SHP77 (cell line): ENCODE measurements at regions not wholly inside any gene's neighbourhood (a gene's known extent, or its start where the extent isn't known, plus 50 kb on each side); places are given as distances from the start of the nearest gene placed in this dataset.
"Not testable (repeated sequence)": the region's sequence is repeated elsewhere in the genome, so short reads cannot be mapped to it uniquely, and the experiment has no call there.

ENCODE experiments used
- DNase-seq, 2 experiments: peaks; one replicate each; lab custom pipeline; 2025; lab: John Stamatoyannopoulos, UW

DNA sequence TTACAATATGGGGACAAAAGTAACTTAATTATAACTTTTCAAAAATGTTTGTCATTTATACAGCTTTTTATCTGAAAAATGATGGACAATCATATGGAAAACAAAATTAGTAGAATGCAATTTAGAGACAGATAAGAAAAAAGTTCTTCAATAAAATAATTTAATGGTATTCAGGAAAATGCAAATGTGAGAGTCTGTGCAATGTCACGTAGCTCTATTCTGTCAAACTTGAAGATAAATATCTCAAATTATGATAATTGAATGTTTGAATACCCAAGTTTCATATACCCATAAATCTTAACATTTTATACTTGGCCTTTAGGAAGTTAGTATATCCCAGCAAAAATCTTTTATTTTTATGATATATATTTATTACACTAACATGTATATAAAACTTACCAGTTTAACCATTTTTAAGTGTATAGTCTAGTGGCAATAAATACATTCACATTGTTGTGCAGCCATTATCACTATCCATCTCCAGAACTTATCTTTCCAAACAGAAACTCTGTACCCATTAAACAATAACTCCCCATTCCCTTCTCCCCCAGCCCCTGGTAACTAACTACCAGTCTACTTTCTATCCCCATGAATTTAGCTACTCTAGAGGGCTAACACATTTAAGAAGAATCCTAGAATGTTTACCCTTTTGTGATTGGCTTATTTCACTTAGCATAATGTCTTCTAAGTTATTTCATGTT lies 311.5 kb downstream of the SOCS6 start:
- DNase-seq, result no peak

DNA sequence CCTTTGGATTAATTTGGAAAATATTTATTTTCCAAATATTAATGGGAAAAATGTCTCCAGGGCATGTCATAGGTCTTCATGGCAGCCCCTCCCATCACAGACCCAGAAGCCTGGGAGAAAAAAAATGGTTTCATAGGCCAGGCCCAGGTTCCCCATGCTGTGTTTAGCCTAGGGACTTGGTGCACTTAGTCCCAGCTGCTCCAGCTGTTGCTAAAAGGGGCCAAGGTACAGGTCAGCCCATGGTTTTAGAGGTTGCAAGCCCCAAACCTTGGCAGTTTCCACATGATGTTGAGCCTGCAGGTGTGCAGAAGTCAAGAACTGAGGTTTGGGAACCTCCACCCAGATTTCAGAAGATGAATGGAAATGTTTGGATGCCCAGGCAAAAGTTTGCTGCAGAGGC lies 309.6 kb downstream of the SOCS6 start:
- DNase-seq, result no peak

DNA sequence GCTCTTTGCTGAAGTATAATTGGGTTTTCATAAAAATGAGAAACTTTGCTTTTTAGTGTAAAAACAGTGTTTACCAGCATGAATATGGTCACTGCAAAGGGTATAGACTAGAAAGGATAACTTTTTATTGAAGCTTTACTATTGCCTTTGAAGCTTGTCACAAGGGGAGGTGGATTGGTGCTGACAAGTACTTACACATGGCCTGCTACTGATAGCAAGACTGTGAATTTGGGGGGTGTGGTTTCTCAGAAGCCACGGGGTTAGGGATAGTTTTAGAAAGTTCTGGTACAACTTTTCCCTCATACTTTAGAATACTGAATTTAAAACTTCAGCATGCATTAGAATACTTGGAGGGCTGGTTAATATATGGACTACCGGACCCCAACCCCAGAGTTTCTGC lies 294.1 kb downstream of the SOCS6 start:
- DNase-seq, result no peak

DNA sequence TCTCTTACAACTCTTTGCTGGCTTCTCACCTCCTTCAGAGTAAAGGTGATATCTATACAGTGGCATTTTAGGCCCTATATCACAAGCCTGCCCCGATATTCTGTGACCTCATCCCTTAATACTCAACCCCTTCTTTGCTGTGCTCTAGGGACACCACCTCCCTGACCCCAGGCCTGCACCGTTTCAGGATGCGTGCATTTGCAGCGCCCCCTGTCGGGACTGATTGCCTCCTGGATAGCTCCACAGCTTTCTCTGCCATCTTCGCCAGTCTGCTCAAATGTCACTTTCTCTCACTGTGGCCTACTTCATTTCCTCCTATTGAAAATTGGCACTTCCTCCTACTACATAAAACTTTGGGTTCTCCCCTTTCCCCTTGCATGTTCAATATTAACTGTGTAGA lies 289.6 kb downstream of the SOCS6 start:
- no peak for DNase-seq

DNA sequence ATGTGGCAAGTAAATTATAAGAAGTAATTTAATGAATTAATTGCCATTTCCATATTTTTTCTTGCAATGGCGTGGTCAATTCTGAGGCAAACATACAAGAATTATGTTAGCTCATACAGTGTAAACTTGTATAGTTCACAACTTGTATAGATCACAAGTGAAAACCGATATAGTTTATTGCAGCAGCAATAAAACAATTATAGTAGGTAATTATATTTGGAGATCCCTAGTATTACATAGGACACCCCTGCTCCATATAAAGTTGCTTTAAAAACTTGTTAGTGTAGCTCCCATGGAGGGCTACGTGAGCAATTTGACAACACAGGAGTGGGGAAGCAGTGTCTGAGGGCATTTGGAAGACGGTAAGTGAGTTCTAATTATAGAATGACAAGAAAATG lies 288.2 kb downstream of the SOCS6 start:
- no peak for DNase-seq

DNA sequence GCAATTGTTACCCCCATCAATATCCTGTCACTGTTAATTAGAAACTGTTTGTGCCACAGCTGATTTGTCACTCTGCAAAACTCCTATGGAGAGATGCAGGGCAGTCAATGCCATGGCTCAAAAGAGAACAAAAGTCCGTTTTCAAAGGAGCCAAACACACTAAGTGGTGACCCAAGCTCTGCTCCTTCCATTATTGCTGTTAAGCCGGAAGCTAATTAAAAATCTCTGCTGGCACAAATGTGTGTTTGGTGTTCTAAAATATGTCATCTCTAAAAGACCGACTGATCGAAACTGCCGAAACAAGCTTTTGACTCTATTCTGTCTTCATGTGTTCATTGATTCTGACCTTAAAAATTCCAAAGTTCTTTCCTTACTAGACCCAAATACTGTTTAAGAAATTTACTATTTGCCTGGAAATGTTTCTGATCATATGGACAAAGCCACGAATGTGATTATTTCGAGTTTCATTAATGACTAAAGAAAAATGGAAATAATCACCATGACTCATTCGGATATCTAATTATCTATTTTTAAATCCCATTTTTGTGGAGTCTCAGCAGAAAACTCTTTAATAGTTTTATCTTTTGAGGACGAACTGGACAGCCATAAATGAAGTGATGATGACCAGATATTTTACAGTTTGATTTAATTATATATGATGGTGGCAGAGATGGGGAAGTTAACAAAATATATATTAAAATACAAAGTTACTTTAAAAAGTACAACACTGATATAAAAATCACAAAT lies 287.6 kb downstream of the SOCS6 start:
- no peak for DNase-seq

DNA sequence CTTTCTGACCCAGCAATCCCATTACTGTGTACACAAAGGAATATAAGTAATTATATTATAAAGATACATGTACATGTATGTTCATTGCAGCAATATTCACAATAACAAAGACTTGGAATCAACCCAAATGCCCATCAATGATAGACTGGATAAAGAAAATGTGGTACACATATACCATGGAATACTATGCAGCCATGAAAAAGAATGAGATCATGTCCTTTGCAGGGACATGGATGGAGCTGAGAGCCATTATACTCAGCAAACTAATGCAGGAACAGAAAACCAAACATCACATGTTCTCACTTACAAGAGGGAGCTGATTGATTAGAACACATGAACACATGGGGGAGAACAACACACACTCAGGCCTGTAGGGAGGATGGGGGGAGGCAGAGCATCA lies 286.1 kb downstream of the SOCS6 start:
- DNase-seq, result not testable (repeated sequence)

DNA sequence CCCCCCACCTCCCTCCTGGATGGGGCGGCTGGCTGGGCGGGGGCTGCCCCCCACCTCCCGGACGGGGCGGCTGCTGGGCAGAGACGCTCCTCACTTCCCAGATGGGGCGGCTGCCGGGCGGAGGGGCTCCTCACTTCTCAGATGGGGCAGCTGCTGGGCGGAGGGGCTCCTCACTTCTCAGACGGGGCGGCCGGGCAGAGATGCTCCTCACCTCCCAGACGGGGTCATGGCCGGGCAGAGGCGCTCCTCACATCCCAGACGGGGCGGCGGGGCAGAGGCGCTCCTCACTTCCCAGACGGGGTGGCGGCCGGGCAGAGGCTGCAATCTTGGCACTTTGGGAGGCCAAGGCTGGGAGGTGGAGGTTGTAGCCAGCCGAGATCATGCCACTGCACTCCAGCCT lies 280.8 kb downstream of the SOCS6 start:
- DNase-seq, result not testable (repeated sequence)

DNA sequence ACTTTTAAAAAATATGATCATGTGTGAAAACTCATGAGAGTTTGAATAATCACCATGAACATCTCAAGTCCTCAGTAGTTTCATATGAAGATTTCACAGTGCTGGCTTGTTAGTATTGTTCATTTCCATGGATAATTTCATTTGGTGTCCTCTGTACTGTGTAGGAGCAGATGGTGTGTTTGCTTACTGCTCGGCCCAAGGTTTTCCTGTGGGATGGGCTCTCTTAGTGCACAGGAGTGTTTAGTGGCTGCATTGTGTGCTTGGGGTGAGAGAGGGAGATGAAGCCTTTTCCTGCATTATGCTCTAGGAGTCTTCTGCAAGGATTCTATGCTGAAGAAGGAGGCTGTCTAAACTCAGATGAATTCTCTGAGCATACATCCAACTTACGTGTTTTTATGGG lies 270.6 kb downstream of the SOCS6 start:
- DNase-seq, result no peak

DNA sequence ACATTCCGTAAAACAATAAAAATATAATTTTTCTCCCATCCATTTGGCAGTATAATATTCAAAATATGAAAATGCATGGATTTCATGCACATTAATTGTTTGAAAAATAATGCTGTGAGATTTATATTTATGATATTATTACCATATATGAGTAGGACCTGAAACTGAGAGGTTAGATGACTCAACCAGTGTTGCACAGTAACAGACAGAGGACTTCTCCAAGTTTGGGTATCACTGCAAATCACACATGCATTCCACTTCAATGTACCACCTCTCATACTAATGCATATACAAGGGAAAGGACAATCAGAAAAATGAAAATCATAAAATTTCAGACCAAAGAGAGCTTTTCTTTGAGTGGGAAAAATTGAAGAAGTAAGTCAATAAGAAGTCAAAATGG lies 269.5 kb downstream of the SOCS6 start:
- DNase-seq, result no peak

DNA sequence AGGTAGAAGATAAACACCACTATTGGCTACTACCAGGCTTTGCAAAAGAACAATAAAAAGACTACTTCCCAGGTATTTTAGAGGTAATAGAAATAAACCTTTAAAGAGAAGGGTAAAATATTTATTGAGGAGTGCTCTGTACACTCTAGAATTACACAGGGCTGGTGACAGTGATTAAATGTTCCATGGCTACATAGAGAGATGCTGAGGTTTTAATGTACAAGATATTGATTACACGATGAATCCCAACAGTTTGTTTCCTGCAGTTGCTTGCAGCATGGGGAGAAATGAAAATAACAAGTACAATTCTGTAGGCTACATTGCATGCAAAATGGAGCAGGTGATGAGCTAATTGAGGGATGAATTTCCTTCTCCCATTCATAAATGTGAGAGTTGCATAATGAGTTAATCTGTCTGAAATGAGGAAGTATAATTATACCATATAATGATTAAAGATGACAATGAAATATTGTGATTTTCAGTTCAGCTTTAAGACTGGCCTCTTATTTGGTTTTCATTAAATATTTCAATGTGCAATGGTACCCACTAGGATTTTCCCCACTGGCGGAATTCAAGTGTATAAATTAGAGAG lies 266.1 kb downstream of the SOCS6 start:
- no peak for DNase-seq

DNA sequence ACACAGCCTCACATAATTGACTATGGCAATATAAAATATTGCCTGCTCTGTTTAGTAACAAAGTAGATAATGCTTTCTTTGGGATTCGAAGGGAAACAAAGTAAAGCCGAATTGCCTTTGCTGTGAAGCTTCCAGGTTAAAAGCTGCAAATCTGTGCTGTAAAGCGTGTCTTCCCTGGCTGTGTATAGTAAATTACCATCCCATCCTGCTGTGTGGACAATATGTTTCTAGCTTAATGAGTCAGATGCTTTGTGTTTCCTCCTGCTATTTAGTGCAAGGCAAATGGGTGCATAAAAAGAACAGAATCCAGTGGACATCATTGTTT lies 265.1 kb downstream of the SOCS6 start:
- no peak for DNase-seq

DNA sequence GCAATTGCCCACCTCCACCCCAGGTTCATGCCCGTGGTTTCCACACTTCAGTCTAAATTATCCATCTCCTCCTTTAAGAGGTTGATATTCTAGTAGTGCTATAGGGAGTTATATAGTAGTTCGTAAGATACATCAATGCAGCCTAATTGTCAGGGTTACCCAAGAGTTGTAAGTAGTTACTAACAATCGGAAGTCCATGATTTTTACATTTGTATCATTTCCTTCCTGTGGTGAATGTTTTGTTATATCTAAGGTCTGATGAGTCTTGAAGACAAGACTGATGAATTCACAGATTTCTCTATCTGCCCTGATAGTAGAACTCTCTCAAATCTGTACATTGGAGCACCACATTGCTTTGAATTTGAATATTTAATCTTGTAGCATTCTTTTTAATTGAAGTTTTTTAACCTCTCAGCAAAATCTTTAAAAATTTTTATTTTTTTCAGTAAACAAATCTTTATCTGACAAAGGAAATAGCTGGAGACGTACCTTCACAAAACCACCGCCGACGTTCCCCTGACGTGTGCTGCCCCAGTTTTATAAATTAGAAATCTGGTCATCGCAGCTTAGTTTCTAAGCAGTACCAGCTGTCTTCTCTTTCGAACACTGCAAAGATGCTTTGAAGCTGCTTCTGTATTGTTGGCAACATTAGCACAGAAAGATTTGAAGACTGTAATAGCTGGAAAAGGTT lies 264.5 kb downstream of the SOCS6 start:
- no peak for DNase-seq

DNA sequence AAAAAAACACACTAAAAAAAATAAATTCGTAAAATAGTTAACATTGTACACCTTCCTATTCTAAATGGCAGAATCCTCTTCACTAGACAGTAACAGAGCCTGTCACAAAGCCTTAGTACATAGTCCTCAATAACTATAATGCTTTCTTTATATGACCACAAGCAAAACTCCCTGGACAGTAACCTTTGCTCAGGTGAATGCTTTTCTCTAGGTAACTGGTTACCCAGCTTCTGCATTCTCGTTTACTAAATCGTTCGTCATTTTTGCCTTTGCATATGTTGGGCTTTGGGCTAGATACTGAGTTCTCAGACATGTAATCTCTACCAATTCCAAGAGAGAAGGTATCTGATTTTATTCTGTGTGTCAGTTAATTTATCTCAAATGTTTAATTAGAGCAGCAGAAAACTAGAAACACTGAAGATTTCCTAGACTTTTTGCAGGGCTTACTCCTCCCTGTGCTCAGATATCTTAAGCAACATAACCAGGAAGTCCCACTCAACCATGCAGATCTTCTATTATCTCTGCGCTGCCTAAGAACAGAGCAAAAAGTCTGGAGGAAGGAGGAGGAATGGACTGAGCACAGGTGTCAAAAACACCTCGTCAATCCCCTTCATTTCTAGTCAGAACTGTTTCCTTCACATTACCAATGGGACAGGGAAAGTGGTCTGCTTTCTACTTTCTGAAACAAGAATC lies 247.7 kb downstream of the SOCS6 start:
- DNase-seq, result no peak

DNA sequence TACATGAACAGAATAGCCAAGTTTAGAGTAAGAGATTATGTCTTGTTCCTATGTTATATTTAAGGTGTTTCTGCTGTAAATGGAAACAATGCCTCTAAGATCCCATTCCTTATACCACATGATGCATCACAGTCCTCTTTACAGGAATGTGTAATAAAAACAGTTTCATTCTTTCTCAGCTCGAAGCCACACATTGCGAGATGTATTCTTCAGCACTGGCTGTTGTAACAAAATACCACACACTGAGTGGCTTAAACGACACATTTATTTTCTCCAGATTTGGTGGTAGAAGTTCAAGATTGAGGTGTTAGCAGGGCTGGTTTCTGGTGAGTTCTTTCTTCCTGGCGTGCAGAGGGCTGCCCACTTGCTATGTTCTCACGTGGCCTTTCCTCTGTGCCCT lies 246.2 kb downstream of the SOCS6 start:
- DNase-seq, result no peak

DNA sequence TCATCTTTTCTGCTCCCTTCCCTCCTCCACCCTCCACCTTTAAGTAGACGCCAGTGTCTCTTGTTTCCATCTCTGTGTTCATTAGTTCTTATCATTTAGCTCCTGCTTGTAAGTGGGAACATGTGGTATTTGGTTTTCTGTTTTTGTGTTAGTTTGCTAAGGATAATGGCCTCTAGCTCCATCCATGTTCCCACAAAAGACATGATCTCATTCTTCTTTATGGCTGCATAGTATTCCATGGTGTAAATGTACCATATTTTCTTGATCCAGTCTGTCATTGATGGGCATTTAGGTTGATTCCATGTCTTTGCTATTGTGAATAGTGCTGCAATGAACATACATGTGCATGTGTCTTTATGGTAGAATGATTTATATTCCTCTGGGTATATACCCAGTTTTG lies 236.5 kb downstream of the SOCS6 start:
- DNase-seq, result not testable (repeated sequence)

DNA sequence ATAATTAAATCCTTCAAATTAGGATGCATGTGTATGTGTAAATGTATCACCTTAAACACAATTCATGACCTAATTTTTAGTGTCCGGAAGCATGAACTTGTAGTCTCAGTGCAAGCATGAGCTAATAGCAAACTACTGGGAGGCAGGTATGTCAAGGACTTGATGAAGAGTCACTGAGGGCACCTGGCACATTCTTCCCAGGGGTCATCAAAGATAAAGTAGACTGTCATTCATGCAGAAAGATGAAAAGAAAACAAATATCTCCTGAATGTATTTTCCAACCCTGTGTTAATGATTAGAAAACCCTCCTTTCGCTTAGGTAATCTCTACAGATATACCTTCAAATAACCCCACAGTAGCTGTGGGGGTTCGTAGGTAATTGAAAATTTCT lies 234.9 kb downstream of the SOCS6 start:
- DNase-seq, result no peak

DNA sequence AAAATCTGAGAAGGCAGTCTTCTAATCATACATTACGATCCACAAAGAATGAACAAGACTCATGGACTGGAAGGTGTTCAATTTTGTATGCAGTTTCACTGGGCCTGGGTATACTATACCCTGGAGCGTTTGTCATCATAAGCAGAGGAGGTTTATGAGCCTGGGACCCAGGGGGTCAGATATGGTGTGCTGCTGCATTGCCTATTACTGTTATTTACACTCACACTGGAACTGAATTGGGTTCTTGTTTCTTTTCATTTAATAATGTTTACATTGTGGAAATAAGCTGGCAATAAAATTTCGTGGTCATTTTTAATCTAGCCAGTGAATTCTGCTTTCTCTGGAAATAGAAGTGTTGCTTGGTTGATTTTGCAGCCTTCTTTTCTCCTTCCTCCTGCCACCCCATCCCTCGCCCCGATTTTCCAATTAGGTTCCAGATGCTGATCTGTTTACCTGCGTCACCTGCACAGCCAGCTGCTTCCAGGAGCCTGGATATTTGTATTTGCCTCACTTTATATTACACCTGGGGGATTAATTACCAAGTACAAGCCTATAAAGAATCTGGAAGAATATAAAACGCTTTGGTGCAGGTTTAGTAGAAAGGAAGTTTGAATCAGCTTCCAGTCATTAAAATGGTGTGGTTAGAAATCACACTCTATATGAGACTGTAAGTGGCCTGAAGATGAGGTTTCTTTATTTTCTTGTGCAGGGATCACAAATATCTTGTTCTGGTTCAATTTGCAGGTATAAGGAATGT lies 234.4 kb downstream of the SOCS6 start:
- peak; percentile 52 to 71 for DNase-seq

DNA sequence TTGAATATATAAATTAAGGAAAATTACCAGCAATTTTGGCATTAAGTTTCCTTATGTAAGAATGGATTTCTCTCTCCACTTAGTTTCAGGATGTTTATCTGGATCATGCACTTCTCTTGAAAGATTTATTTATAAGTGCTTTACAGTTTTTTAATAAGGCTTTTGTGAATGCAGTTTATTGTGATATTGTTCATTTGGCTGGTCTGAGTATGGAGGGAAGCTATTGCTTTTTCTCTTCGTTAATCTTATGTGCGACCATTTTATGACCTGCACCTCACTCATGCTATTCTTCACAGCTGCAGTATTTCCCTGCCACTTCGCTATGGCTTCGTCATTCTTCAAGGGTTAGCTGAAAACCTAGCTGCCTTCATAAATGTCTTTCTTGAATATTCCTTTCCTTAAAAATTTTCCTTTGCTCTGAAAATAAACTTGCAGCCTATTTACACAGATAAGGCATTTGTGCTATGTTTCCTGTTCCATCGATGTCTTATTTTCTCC lies 233.4 kb downstream of the SOCS6 start:
- no peak for DNase-seq

DNA sequence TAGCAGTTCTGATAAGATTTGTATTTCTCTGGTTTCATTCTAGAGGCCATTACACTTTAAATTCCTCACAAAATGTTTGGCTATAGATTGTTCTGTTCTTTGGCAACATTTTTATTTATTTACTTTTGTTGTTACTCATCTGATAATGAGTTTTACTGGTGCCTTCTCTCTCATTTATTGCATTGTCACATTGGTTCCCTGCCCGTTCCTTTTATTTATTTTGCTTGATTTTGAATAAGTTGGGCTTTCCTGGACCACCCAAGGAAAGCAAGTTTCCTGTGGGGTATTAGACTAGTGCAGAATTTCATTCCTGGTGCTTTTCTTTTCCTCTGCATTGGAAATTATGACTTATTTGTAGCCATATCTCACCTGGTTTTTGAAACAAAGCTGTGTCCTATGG lies 232.0 kb downstream of the SOCS6 start:
- DNase-seq, result no peak

DNA sequence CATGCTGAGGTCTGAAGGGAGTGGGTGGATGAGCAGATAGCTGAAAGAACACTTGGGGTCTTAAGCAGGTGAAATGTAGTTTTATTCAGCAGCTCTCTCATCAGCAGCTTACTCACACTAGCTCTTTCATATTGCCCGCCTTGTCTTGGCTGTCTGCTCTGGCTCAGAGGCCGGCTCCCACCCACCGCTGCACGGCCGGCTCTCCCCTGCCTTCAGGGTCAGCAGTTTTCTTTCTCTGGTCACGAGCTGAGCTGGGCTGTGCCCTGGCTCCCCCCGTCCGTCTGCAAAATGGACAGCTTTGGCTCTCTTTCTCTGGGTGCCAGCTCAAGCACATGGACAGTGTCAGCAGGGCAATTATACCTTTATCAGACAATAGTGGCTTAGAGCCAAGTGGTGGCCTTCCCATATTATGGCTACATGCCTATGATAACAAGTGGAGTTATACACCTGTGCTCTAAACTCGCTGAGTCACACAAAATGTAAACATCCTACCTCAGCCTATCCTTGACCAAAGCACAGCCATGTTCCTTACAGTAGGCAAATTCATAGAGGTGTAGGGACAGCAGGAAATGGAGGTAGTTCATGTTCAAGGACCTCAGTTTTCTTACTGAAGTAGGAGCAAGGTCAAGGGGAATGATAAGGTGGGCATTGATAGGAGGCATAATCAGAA lies 224.8 kb downstream of the SOCS6 start:
- peak in 1 of 2 experiments; percentile 18 for DNase-seq
